Testis (tissue), 2 donors: ENCODE measurements at regions not wholly inside any gene's neighbourhood (a gene's known extent, or its start where the extent isn't known, plus 50 kb on each side); places are given as distances from the start of the nearest gene placed in this dataset.

Source experiments
- POLR2A ChIP-seq: fragments of 450-650 bp; IDR thresholded peaks from one replicate; pipeline ENCODE4 v1.6.1; 2017; ENCODE audit warnings: antibody characterized with exemption, mild to moderate bottlenecking, moderate library complexity
- TF ChIP-seq, protein P1 (sequence below), 3 experiments: fragments of 450-650 bp in 2 of 3; fragments of 200-600 bp in 1 of 3; sonication (generic) in 1 of 3; IDR thresholded peaks; one replicate each; pipeline ENCODE4 v1.5.1; 2016 to 2019; ENCODE audit warnings: antibody characterized with exemption in 3 of 3, mild to moderate bottlenecking in 2 of 3, moderate library complexity in 1 of 3

- TF ChIP-seq, protein P1, sequence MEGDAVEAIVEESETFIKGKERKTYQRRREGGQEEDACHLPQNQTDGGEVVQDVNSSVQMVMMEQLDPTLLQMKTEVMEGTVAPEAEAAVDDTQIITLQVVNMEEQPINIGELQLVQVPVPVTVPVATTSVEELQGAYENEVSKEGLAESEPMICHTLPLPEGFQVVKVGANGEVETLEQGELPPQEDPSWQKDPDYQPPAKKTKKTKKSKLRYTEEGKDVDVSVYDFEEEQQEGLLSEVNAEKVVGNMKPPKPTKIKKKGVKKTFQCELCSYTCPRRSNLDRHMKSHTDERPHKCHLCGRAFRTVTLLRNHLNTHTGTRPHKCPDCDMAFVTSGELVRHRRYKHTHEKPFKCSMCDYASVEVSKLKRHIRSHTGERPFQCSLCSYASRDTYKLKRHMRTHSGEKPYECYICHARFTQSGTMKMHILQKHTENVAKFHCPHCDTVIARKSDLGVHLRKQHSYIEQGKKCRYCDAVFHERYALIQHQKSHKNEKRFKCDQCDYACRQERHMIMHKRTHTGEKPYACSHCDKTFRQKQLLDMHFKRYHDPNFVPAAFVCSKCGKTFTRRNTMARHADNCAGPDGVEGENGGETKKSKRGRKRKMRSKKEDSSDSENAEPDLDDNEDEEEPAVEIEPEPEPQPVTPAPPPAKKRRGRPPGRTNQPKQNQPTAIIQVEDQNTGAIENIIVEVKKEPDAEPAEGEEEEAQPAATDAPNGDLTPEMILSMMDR (IDR thresholded peaks at IDR 0.05), result no peak
- TF ChIP-seq POLR2A, result no peak
Measured at GRCh38 chr5:163809473-163809872, 304.1 kb downstream of the MAT2B start.
